ENCODE measurements at regions not wholly inside any gene's neighbourhood (a gene's known extent, or its start where the extent isn't known, plus 50 kb on each side); places are given as distances from the start of the nearest gene placed in this dataset.
"Not testable (repeated sequence)": the region's sequence is repeated elsewhere in the genome, so short reads cannot be mapped to it uniquely, and the experiment has no call there.

- peaks cover 30% of the 10 kb centered on the region for H3K4me1 Mint-ChIP-seq
- Histone ChIP-seq H4K20me1 (ENCODE audit: insufficient read depth, low read length) (no peaks in the 10 kb centered on the region), H2AFZ (ENCODE audit: insufficient read depth, low read depth, low read length, poor library complexity, severe bottlenecking) (no peak overlapping the region), H3K4me3 (replicated peaks in 1 of 3; ENCODE audit: low read depth in 2 of 3, low read length in 3 of 3) (no peak overlapping the region), H3K27me3 (ENCODE audit: control insufficient read depth in 2 of 2, insufficient read depth in 2 of 2, low read length in 2 of 2) (no peaks in the 10 kb centered on the region), H3K9me3 (replicated peaks in 1 of 2; ENCODE audit: control insufficient read depth in 1 of 2, insufficient read depth in 1 of 2, low read length in 2 of 2) (no peaks in the 10 kb centered on the region), H3K79me2 (ENCODE audit: insufficient read depth, low read length) (no peaks in the 10 kb centered on the region), H3K36me3 (replicated peaks in 1 of 2; ENCODE audit: control insufficient read depth in 1 of 2, insufficient read depth in 2 of 2, low read length in 2 of 2) (no peaks in the 10 kb centered on the region), H3K27ac (ENCODE audit: low read depth in 1 of 2, low read length in 2 of 2) (peak overlapping the region in 1 of 2 donors; percentile 46), H3K4me1 (ENCODE audit: control insufficient read depth in 1 of 2, insufficient read depth in 2 of 2, low read length in 2 of 2) (peaks cover 25 to 28% of the 10 kb centered on the region in 2 donors), H3K4me2 (replicated peaks; ENCODE audit: extremely low read depth, low read length, poor library complexity, severe bottlenecking) (no peak overlapping the region), H3K9ac (ENCODE audit: insufficient read depth, low read length, poor library complexity, severe bottlenecking) (no peak overlapping the region)
- WGBS (ENCODE audit: insufficient coverage) = 94% methylated on average over 8 of the region's 10 CpGs
- peak overlapping the region; percentile 5 to 68 (median 55) for H3K27ac Mint-ChIP-seq
- intact Hi-C loops (cut with micrococcal nuclease) = loop anchor here in 1 of 2 donors (10.0 kb wide), 1 partner anchor 104 kb away; no protein-coding TSS in a partner anchor
- H3K4me3 Mint-ChIP-seq = no peak overlapping the region
- H3K9me3 Mint-ChIP-seq = peaks cover 0 to 4% (median 0%) of the 10 kb centered on the region in 7 donors
- H3K36me3 Mint-ChIP-seq = no peaks in the 10 kb centered on the region
- peaks cover 0 to under 1% (median 0%) of the 10 kb centered on the region in 3 donors for H3K27me3 Mint-ChIP-seq (ENCODE audit: low read depth in 3 of 3)
- no peak for DNase-seq
- no peak for TF ChIP-seq CTCF (IDR thresholded peaks at IDR 0.05)
These were observed 166.7 kb downstream of the SLC38A4 start for GRCh38 chr12:46659032-46659650.

GRCh38 chr12:46657453-46658411 is 168.1 kb downstream of the SLC38A4 start:
- Mint-ChIP-seq H3K27ac (peak overlapping the region in 1 of 7 donors; percentile 50), H3K27me3 (ENCODE audit: low read depth in 3 of 3) (peaks cover 0 to 2% (median 0%) of the 10 kb centered on the region in 3 donors), H3K9me3 (peaks cover 0 to 6% (median 0%) of the 10 kb centered on the region in 7 donors), H3K4me1 (peaks cover 28% of the 10 kb centered on the region), H3K36me3 (no peaks in the 10 kb centered on the region), H3K4me3 (no peak overlapping the region)
- H3K4me1 ChIP-seq (ENCODE audit: control insufficient read depth in 1 of 2, insufficient read depth in 2 of 2, low read length in 2 of 2) = peaks cover 25 to 27% of the 10 kb centered on the region in 2 donors
- no peak overlapping the region for H3K4me3 ChIP-seq (replicated peaks in 1 of 3; ENCODE audit: low read depth in 2 of 3, low read length in 3 of 3)
- intact Hi-C loops (cut with micrococcal nuclease) = loop anchor here in 1 of 2 donors (10.0 kb wide), 1 partner anchor 103 kb away; no protein-coding TSS in a partner anchor
- TF ChIP-seq CTCF (IDR thresholded peaks at IDR 0.05) = no peak
- H3K27me3 ChIP-seq (ENCODE audit: control insufficient read depth in 2 of 2, insufficient read depth in 2 of 2, low read length in 2 of 2) = no peaks in the 10 kb centered on the region
- H3K9ac ChIP-seq (ENCODE audit: insufficient read depth, low read length, poor library complexity, severe bottlenecking) = no peak overlapping the region
- no peak overlapping the region for H2AFZ ChIP-seq (ENCODE audit: insufficient read depth, low read depth, low read length, poor library complexity, severe bottlenecking)
- no peaks in the 10 kb centered on the region for H4K20me1 ChIP-seq (ENCODE audit: insufficient read depth, low read length)
- no peak for DNase-seq
- no peaks in the 10 kb centered on the region for H3K79me2 ChIP-seq (ENCODE audit: insufficient read depth, low read length)
- 100% methylated on average over 1 of the region's 4 CpGs for WGBS (ENCODE audit: insufficient coverage)
- no peak overlapping the region for H3K4me2 ChIP-seq (replicated peaks; ENCODE audit: extremely low read depth, low read length, poor library complexity, severe bottlenecking)
- no peak overlapping the region for H3K27ac ChIP-seq (ENCODE audit: low read depth in 1 of 2, low read length in 2 of 2)
- no peaks in the 10 kb centered on the region for H3K9me3 ChIP-seq (replicated peaks in 1 of 2; ENCODE audit: control insufficient read depth in 1 of 2, insufficient read depth in 1 of 2, low read length in 2 of 2)
- no peaks in the 10 kb centered on the region for H3K36me3 ChIP-seq (replicated peaks in 1 of 2; ENCODE audit: control insufficient read depth in 1 of 2, insufficient read depth in 2 of 2, low read length in 2 of 2)

- intact Hi-C loops (cut with micrococcal nuclease) = loop anchor here in 1 of 2 donors (10.0 kb wide), 1 partner anchor 101 kb away; no protein-coding TSS in a partner anchor
- H3K27ac Mint-ChIP-seq; H3K36me3 ChIP-seq (replicated peaks in 1 of 2; ENCODE audit: control insufficient read depth in 1 of 2, insufficient read depth in 2 of 2, low read length in 2 of 2); H3K9me3 Mint-ChIP-seq; H3K27ac ChIP-seq (ENCODE audit: low read depth in 1 of 2, low read length in 2 of 2); H3K4me2 ChIP-seq (replicated peaks; ENCODE audit: extremely low read depth, low read length, poor library complexity, severe bottlenecking); H4K20me1 ChIP-seq (ENCODE audit: insufficient read depth, low read length); DNase-seq; H3K27me3 Mint-ChIP-seq (ENCODE audit: low read depth in 3 of 3); H3K36me3 Mint-ChIP-seq; H2AFZ ChIP-seq (ENCODE audit: insufficient read depth, low read depth, low read length, poor library complexity, severe bottlenecking); H3K9me3 ChIP-seq (replicated peaks in 1 of 2; ENCODE audit: control insufficient read depth in 1 of 2, insufficient read depth in 1 of 2, low read length in 2 of 2); H3K4me3 Mint-ChIP-seq; H3K79me2 ChIP-seq (ENCODE audit: insufficient read depth, low read length); H3K4me3 ChIP-seq (replicated peaks in 1 of 3; ENCODE audit: low read depth in 2 of 3, low read length in 3 of 3); H3K9ac ChIP-seq (ENCODE audit: insufficient read depth, low read length, poor library complexity, severe bottlenecking); H3K27me3 ChIP-seq (ENCODE audit: control insufficient read depth in 2 of 2, insufficient read depth in 2 of 2, low read length in 2 of 2): not testable (repeated sequence)
- H3K4me1 Mint-ChIP-seq = peaks cover 20% of the 10 kb centered on the region
- peaks cover 18% of the 10 kb centered on the region in 2 donors for H3K4me1 ChIP-seq (ENCODE audit: control insufficient read depth in 1 of 2, insufficient read depth in 2 of 2, low read length in 2 of 2)
- WGBS (ENCODE audit: insufficient coverage) = 100% methylated on average over 2 of the region's 3 CpGs
These were observed 169.8 kb downstream of the SLC38A4 start for GRCh38 chr12:46655984-46656383.

All from CD14-positive monocyte (primary cell).